ENCODE measurements at regions not wholly inside any gene's neighbourhood (a gene's known extent, or its start where the extent isn't known, plus 50 kb on each side); places are given as distances from the start of the nearest gene placed in this dataset.

DNA sequence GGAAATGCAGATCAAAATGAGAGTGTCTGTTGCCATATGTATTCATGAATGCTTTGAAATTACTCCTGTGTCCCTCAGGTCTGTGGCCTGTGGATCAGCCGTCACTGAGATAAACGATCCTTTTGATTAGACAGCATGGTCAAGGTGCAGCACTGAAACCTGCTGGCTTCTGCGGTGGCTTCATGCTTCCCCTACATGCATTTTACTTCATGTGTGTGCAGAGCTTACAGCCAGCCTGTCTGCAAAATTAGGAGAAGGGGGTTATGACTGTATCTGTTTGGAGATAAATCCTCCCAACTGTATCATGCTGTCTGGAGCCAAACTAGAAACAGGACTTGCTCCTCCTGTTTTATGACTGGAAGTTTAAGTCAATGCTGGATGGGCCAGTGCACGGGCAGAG lies 71.0 kb upstream of the PLPP4 start:
- POLR2A ChIA-PET = no interaction called here
- H3K9ac ChIP-seq = peak overlapping the region; percentile 64; the same call in 1 of the 2 replicates
- 66% methylated on average over 4 of the region's 4 CpGs for WGBS (ENCODE audit: low lambda C conversion rate)

GRCh38 chr10:120386896-120387295 lies 70.1 kb upstream of the PLPP4 start:
- ChIA-PET CTCF (no interaction called here), POLR2A (no interaction called here)
- H3K4me1 ChIP-seq (ENCODE audit: control insufficient read depth in 1 of 2, insufficient read depth in 2 of 2, low read depth in 1 of 2, low read length in 1 of 2) = peaks cover 0 to 23% of the 10 kb centered on the region in 2 experiments; a peak in 3 of 4 replicates
- H3K27me3 ChIP-seq (ENCODE audit: insufficient read depth) = no peaks in the 10 kb centered on the region
- no peaks in the 10 kb centered on the region for H4K20me1 ChIP-seq (ENCODE audit: insufficient read depth)
- no peak for DNase-seq
- H3K36me3 ChIP-seq (replicated peaks in 1 of 2; ENCODE audit: control insufficient read depth in 1 of 2, insufficient read depth in 2 of 2, low read length in 1 of 2) = no peaks in the 10 kb centered on the region
- no peaks in the 10 kb centered on the region for H3K9me2 ChIP-seq
- no peaks in the 10 kb centered on the region for H3K9me3 ChIP-seq
- H3K79me2 ChIP-seq (ENCODE audit: insufficient read depth) = no peaks in the 10 kb centered on the region
- H3K27ac ChIP-seq (ENCODE audit: low read depth in 2 of 2, low read length in 1 of 2) = peak overlapping the region in 1 of 2 experiments; percentile 91; a peak in 2 of 4 replicates
- peak overlapping the region; percentile 64; the same call in 1 of the 2 replicates for H3K9ac ChIP-seq
- H3K4me3 ChIP-seq (ENCODE audit: low read depth in 2 of 2, low read length in 1 of 2) = 0 out of 4 replicates have a peak overlapping the region, but pooled peaks of 1 of the 2 experiments have one; percentile 9
- peak overlapping the region; percentile 66 for H3K4me2 ChIP-seq
- TF ChIP-seq RXRA (IDR thresholded peaks at IDR 0.05; ENCODE audit: borderline replicate concordance, low read depth) (no peak; the same call in 1 of the 2 replicates), POLR2AphosphoS5 (IDR thresholded peaks at IDR 0.05; ENCODE audit: low read depth, low read length) (no peak), FOSL2 (IDR thresholded peaks at IDR 0.05; ENCODE audit: borderline replicate concordance, low read depth) (no peak), ELF1 (IDR thresholded peaks at IDR 0.05) (no peak), GATA2 (CRISPR knock-in tag; IDR thresholded peaks at IDR 0.05) (no peak), PBX3 (IDR thresholded peaks at IDR 0.05) (no peak; the same call in 1 of the 2 replicates), GABPA (IDR thresholded peaks at IDR 0.05; ENCODE audit: low read depth) (no peak), MEF2A (IDR thresholded peaks at IDR 0.05; ENCODE audit: borderline replicate concordance, low read depth) (no peak), RCOR1 (IDR thresholded peaks at IDR 0.05; ENCODE audit: low read length) (no peak)
- TF ChIP-seq, protein P1, sequence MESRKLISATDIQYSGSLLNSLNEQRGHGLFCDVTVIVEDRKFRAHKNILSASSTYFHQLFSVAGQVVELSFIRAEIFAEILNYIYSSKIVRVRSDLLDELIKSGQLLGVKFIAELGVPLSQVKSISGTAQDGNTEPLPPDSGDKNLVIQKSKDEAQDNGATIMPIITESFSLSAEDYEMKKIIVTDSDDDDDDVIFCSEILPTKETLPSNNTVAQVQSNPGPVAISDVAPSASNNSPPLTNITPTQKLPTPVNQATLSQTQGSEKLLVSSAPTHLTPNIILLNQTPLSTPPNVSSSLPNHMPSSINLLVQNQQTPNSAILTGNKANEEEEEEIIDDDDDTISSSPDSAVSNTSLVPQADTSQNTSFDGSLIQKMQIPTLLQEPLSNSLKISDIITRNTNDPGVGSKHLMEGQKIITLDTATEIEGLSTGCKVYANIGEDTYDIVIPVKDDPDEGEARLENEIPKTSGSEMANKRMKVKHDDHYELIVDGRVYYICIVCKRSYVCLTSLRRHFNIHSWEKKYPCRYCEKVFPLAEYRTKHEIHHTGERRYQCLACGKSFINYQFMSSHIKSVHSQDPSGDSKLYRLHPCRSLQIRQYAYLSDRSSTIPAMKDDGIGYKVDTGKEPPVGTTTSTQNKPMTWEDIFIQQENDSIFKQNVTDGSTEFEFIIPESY (IDR thresholded peaks at IDR 0.05; ENCODE audit: borderline replicate concordance, low read depth) = no peak
- TF ChIP-seq, protein P2, sequence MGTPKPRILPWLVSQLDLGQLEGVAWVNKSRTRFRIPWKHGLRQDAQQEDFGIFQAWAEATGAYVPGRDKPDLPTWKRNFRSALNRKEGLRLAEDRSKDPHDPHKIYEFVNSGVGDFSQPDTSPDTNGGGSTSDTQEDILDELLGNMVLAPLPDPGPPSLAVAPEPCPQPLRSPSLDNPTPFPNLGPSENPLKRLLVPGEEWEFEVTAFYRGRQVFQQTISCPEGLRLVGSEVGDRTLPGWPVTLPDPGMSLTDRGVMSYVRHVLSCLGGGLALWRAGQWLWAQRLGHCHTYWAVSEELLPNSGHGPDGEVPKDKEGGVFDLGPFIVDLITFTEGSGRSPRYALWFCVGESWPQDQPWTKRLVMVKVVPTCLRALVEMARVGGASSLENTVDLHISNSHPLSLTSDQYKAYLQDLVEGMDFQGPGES (IDR thresholded peaks at IDR 0.05; ENCODE audit: low read depth, low read length) = no peak
- TF ChIP-seq, protein P3, sequence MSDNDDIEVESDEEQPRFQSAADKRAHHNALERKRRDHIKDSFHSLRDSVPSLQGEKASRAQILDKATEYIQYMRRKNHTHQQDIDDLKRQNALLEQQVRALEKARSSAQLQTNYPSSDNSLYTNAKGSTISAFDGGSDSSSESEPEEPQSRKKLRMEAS (IDR thresholded peaks at IDR 0.05; ENCODE audit: low read depth) = no peak
- TF ChIP-seq, protein P4, sequence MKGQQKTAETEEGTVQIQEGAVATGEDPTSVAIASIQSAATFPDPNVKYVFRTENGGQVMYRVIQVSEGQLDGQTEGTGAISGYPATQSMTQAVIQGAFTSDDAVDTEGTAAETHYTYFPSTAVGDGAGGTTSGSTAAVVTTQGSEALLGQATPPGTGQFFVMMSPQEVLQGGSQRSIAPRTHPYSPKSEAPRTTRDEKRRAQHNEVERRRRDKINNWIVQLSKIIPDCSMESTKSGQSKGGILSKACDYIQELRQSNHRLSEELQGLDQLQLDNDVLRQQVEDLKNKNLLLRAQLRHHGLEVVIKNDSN (IDR thresholded peaks at IDR 0.05; ENCODE audit: borderline replicate concordance, low read depth) = no peak
- peaks cover 14% of the 10 kb centered on the region for H3F3A ChIP-seq (replicated peaks; ENCODE audit: insufficient read depth)
- H2AFZ ChIP-seq (ENCODE audit: low read depth) = peak overlapping the region; percentile 17; the same call in 1 of the 2 replicates

More for the DNA sequence above, 71.0 kb upstream of the PLPP4 start:
- Histone ChIP-seq H3K9me2 (no peaks in the 10 kb centered on the region), H3K4me3 (ENCODE audit: low read depth in 2 of 2, low read length in 1 of 2) (no peak overlapping the region), H3K27ac (ENCODE audit: low read depth in 2 of 2, low read length in 1 of 2) (peak overlapping the region in 1 of 2 experiments; percentile 91; a peak in 1 of 4 replicates), H3K27me3 (ENCODE audit: insufficient read depth) (no peaks in the 10 kb centered on the region), H3K79me2 (ENCODE audit: insufficient read depth) (no peaks in the 10 kb centered on the region), H2AFZ (ENCODE audit: low read depth) (peak overlapping the region; percentile 36; the same call in 1 of the 2 replicates), H3K4me1 (ENCODE audit: control insufficient read depth in 1 of 2, insufficient read depth in 2 of 2, low read depth in 1 of 2, low read length in 1 of 2) (peaks cover 0 to 25% of the 10 kb centered on the region in 2 experiments; a peak in 3 of 4 replicates), H3K36me3 (replicated peaks in 1 of 2; ENCODE audit: control insufficient read depth in 1 of 2, insufficient read depth in 2 of 2, low read length in 1 of 2) (no peaks in the 10 kb centered on the region), H4K20me1 (ENCODE audit: insufficient read depth) (no peaks in the 10 kb centered on the region), H3K9me3 (no peaks in the 10 kb centered on the region), H3K4me2 (0 out of 2 replicates have a peak overlapping the region, but pooled peaks have one; percentile 66), H3F3A (replicated peaks; ENCODE audit: insufficient read depth) (peaks cover 14% of the 10 kb centered on the region)
- CTCF ChIA-PET = no interaction called here
- DNase-seq = no peak
- TF ChIP-seq YY1 (IDR thresholded peaks at IDR 0.05; ENCODE audit: low read depth) (no peak), CHD2 (IDR thresholded peaks at IDR 0.05; ENCODE audit: low read length, partially characterized antibody) (no peak), MXI1 (IDR thresholded peaks at IDR 0.05; ENCODE audit: low read depth, low read length) (no peak), NRF1 (IDR thresholded peaks at IDR 0.05; ENCODE audit: low read depth, low read length) (no peak), SMC3 (IDR thresholded peaks at IDR 0.05; ENCODE audit: low read depth, low read length) (no peak)
- TF ChIP-seq, protein P3 (IDR thresholded peaks at IDR 0.05; ENCODE audit: low read depth) = no peak
- TF ChIP-seq, protein P4 (IDR thresholded peaks at IDR 0.05; ENCODE audit: borderline replicate concordance, low read depth) = no peak
